ES-I3 (cell line): ENCODE measurements at regions not wholly inside any gene's neighbourhood (a gene's known extent, or its start where the extent isn't known, plus 50 kb on each side); places are given as distances from the start of the nearest gene placed in this dataset.

Source experiments
- H3K36me3 ChIP-seq: 2 replicates; pipeline ENCODE4 v1.6.1; 2013; ENCODE audit warnings: mild to moderate bottlenecking, low read length, control low read depth, moderate library complexity; ENCODE audit not compliant: insufficient read depth
- H3K4me1 ChIP-seq: 2 replicates; pipeline ENCODE4 v1.6.1; 2013; ENCODE audit warnings: mild to moderate bottlenecking, control low read depth, low read length; ENCODE audit not compliant: insufficient read depth
- H3K9ac ChIP-seq: 2 replicates; pipeline ENCODE4 v1.6.1; 2013; ENCODE audit warnings: low read depth, mild to moderate bottlenecking, low read length, moderate library complexity
- H3K9me3 ChIP-seq: 2 replicates; pipeline ENCODE4 v1.6.1; 2013; ENCODE audit warnings: mild to moderate bottlenecking, low read length, moderate library complexity; ENCODE audit not compliant: control insufficient read depth, insufficient read depth

DNA sequence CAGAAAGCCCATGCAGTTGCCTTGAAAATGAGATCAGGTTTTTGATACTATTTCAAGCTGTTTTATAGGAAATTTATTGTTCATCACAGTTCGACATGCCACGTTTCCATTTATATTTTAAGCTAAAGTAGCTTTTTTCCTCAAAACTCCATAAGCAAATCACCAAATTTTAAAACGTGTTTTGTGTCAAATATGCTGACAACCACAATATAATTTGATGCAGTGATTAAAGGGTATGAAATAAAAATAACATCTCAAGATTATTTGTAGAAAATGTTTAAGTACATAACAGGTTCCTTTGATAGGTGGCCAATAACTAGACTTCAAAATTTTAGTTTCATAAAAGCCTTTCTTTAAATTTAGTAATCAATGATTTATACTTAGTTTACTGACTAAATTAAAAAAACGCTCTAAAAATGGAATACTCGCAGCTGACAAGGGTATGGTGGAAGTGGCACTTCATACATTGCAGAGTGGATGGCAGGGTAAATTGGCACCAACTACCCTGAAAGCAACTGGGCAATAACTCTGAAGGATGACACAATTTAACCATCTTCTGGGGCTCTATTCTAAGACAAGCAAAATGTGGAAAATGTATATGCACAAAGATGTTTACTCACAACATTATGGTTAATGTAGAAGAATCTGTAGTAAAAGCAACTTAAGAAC is 481.6 kb downstream of the TNS3 start:
- Histone ChIP-seq H3K9ac (no peak overlapping the region), H3K36me3 (no peaks in the 10 kb centered on the region), H3K9me3 (no peaks in the 10 kb centered on the region), H3K4me1 (no peaks in the 10 kb centered on the region)

DNA sequence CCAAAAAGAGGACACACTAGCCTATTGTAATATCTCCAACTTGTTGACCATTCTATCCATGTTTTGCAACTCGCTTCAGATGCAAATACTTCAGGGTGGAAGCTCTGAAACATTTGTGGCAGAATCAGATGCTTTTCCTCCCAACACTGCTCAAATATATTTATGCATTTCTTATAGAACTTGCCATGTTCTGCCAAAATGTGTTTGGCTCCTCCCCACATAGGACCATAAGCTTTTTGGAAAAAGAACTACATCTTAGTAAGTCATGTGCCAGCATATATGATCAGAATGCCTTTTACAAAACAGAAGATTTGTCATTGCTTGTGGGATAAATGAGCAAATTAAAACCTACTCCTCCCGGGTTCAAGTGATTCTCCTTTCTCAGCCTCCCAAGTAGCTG is 484.5 kb downstream of the TNS3 start:
- Histone ChIP-seq H3K4me1 (no peaks in the 10 kb centered on the region), H3K36me3 (no peaks in the 10 kb centered on the region), H3K9ac (no peak overlapping the region), H3K9me3 (no peaks in the 10 kb centered on the region)

DNA sequence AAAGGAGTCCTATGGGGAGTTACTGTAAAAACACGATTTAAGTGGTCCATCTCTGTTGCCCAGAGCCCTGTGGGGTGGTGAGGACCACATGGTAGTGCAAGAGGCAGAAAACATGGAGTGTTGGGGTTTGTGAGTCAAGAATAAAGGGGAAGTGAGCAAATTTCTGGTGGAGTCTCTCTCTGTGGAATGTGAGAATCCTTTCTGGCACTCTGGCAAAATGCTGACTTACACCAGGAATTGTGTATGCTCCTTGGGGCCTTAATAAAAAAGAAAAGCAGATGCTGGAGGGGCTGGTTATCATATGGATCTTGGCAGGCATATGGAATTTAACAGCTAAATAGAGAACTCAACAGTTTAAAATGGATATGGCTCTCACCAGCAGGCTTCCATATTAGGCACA is 486.0 kb downstream of the TNS3 start:
- H3K9ac ChIP-seq = no peak overlapping the region
- H3K36me3 ChIP-seq = no peaks in the 10 kb centered on the region
- no peaks in the 10 kb centered on the region for H3K9me3 ChIP-seq
- H3K4me1 ChIP-seq = no peaks in the 10 kb centered on the region

DNA sequence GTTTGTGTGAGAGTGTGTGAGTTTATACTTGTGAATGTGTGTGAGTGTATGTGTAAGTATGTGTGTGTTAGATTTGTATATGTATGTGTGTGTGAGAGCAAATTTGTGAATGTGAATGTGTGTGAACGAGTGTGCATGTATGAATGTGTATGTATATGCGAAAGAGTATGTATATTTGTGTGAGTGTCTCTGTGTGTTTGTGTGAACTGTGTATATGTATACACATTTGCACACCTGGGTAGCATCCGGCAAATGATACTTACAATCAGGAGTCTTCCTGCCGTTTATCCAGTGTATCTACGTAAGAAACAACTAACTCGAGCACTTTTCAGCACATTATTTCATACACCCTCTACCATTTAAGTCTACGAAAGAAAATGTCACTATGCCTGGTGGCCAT is 487.4 kb downstream of the TNS3 start:
- Histone ChIP-seq H3K9me3 (no peaks in the 10 kb centered on the region), H3K9ac (no peak overlapping the region), H3K36me3 (no peaks in the 10 kb centered on the region), H3K4me1 (no peaks in the 10 kb centered on the region)

DNA sequence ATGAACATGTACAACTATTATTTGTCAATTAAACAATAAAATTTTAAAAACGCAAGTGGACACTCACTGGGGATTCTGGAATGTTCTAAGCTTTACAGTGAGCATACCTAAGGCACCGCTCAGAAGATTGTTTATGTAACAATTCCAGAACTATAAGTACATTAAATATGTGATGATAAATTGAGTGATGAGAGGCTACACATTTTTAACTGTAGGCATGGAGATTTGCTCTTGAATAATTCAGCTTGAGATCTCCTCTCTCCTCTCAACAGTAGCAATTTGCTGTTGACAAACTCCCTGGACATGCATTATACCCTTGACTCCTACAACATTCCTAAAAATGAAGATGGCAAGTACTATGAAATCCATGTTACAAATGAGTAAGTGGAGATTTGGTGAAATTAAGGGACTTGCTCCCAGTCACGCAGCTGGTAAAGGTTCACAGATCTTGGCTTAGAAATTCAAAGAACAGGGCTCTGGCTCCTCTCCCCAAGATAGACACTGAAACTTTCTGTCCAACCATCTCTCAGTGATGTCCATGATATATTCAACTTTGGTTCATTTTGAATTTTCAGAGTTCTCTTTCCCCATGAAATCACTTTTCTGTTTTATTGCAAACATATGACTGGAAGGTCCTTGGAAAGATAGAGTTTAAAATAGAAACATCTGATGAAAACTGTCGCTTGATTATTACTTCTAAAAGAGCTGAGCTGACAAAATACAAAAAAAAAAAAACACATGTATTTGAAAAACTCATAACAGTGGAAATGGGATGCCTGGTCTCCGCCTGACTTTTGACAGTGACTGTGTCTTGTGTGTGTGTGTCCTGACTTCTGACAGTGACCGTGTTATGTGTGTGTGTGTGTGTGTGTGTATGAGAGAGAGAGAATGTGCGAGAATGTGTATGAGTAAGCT is 488.3 kb downstream of the TNS3 start:
- no peaks in the 10 kb centered on the region for H3K9me3 ChIP-seq
- no peaks in the 10 kb centered on the region for H3K36me3 ChIP-seq
- no peaks in the 10 kb centered on the region for H3K4me1 ChIP-seq
- H3K9ac ChIP-seq = no peak overlapping the region

DNA sequence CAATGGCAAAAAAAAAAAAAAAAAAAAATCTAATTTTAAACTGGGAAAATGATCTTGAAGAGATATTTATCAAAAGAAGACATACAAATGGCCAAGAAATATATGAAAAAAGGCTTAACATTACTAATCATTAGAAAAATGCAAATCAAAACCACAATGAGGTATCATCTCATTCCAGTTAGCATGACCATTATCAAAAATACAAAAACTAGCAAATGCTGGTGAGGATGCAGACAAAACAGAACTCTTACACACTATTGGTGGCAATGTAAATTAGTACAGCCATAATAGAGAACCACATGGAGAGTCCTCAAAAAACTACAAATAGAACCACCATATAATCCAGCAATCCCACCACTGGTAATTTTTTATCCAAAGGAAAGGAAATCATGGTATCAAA is 489.6 kb downstream of the TNS3 start:
- Histone ChIP-seq H3K36me3 (no peaks in the 10 kb centered on the region), H3K9me3 (no peaks in the 10 kb centered on the region), H3K9ac (no peak overlapping the region), H3K4me1 (no peaks in the 10 kb centered on the region)

DNA sequence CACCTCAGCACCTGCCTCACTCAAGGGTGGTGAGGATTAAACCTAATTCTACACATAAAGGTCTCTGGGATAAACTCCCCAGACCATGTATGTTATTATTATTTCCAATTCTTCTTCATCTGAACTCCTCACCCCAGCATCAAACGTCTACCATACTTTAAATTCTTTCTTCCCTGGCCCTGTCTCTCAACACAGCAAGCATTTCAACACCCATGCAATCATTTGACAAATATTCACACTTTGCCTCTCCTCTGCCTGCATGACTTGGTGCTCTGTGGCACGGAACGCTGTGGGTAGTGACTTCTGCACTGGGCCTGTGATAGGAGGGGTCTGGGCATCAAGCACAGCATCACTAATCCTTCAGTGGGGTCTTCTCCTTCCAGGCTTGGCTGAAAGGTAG is 490.8 kb downstream of the TNS3 start:
- Histone ChIP-seq H3K9me3 (no peaks in the 10 kb centered on the region), H3K9ac (no peak overlapping the region)

DNA sequence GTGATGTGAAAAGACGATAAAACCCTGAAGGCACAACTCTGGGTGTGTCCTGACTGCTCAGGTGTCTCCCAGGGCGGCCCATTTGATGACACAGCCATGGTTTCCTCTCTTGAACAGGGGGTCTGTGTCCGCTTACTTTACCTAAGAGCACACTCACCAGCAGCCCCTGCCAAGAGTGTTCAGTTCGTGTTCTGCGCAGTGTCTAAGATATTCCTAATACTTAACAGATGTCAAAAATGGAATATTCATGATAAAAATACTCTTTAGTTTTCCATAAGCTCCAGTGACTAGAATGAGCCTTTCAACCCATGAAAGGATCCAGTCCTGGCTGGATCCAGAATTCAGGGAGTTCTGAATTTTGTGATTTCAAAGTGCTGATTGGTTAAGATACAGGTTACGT is 492.4 kb downstream of the TNS3 start:
- H3K9me3 ChIP-seq = no peaks in the 10 kb centered on the region
- H3K36me3 ChIP-seq = no peaks in the 10 kb centered on the region
- no peak overlapping the region for H3K9ac ChIP-seq
- H3K4me1 ChIP-seq = no peaks in the 10 kb centered on the region

More for the DNA sequence above, 490.8 kb downstream of the TNS3 start:
- no peaks in the 10 kb centered on the region for H3K4me1 ChIP-seq
- no peaks in the 10 kb centered on the region for H3K36me3 ChIP-seq

GRCh38 chr7:47089068-47089417 is 492.9 kb downstream of the TNS3 start:
- Histone ChIP-seq H3K36me3 (no peaks in the 10 kb centered on the region), H3K9ac (no peak overlapping the region), H3K4me1 (no peaks in the 10 kb centered on the region), H3K9me3 (no peaks in the 10 kb centered on the region)

DNA sequence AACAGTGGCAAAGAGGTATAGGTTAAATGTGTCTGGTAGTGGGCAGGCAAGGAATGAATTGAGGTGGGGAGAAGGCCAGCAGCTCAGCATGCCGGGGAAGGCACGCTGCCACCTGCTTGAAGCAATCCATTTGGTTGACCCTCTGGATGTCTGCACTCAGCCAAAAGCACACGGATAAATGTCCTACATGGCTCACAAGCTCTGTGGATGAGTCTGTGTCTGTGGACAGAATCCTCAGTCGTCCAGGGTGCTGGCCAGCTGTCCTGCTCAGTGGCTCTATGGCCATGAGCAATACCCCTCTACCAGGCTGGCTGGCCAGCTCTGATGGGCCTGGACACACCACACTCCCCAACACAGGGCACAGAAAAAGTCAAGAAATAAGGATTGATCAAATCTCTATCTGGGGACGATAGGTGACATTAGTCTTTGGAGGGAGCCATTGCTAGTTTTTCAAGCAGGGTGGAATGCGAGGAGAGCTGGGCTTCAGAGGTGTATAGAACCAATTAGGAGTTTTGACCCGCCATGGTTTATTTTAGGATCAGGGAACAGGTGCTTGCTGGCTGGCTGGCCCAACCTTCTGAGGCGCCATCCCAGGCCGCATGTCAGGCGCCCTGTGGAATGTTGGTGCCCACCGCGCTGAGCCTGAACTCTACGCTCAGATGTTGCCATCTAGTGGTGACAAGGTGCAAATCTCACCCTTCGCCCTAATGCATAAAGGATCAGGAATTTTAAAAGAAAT is 493.4 kb downstream of the TNS3 start:
- no peak overlapping the region for H3K9ac ChIP-seq
- H3K36me3 ChIP-seq = no peaks in the 10 kb centered on the region
- H3K4me1 ChIP-seq = no peaks in the 10 kb centered on the region
- H3K9me3 ChIP-seq = no peaks in the 10 kb centered on the region

- H3K9ac ChIP-seq = no peak overlapping the region
Measured at GRCh38 chr7:47087866-47088265, 494.0 kb downstream of the TNS3 start.

GRCh38 chr7:47085491-47086275 is 496.2 kb downstream of the TNS3 start:
- Histone ChIP-seq H3K36me3 (no peaks in the 10 kb centered on the region), H3K4me1 (no peaks in the 10 kb centered on the region), H3K9me3 (no peaks in the 10 kb centered on the region), H3K9ac (no peak overlapping the region)

More at GRCh38 chr7:47087866-47088265, 494.0 kb downstream of the TNS3 start:
- H3K9me3 ChIP-seq = no peaks in the 10 kb centered on the region
- no peaks in the 10 kb centered on the region for H3K4me1 ChIP-seq
- no peaks in the 10 kb centered on the region for H3K36me3 ChIP-seq

DNA sequence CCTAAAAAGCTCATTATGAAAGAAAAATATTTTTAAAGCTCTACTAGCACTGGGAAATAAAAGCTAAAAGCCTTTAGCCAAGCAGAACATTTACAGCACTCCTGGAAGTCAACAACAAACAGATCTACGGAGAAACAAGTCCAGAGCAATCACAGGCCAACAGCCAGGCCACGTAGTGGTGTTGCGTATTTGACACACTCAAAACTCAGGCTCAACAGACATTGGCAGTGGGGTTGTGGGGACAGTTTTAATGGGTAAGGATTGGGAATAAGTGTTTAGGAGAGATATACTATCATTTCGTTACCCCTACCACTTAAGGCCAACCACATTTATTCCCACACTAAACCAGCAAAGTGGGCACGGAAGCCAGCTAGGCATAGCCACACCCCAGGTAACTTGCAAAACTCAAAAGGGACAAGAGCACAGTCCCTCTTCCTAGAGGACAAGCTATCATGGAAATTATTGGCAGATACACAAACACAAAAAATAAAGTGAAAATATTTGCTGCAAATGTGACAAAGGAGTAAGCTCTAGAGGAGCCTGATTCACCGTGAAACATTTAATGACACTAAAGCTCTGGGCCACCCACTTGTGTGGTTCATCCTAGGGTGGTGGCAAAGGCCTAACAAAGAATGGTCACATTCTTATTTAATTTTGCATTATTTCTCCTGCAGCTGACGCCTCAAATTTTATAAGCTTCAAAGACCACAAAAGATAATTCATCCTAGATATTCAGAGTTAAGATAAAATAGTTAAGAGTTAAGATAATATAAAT is 498.2 kb downstream of the TNS3 start:
- H3K9ac ChIP-seq = no peak overlapping the region
- H3K4me1 ChIP-seq = no peaks in the 10 kb centered on the region
- no peaks in the 10 kb centered on the region for H3K9me3 ChIP-seq
- H3K36me3 ChIP-seq = no peaks in the 10 kb centered on the region; the same call in 1 of the 2 replicates
